ENCODE measurements at regions not wholly inside any gene's neighbourhood (a gene's known extent, or its start where the extent isn't known, plus 50 kb on each side); places are given as distances from the start of the nearest gene placed in this dataset.

DNA sequence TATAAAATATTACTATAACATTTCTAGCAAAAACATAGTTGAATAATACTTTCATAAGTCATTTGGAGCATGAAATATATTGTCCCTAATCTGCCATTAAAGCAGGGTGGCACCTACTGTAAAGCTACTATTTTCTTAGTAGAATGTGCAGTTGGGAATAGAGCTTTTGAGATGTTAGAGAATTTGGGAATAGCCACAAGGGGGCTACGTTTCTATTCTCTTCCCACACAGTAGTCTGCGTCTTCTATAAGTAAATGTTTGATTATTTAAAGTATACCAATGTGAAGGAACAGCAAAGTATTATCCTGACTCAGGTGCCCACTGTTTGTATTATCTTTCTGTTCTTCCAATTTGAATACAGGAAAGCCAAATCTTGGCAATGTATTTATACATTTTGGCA, 323.2 kb upstream of the GIMD1 start:
- no peaks in the 10 kb centered on the region for H3K4me1 ChIP-seq (ENCODE audit: control insufficient read depth in 5 of 5, insufficient read depth in 5 of 5, low read length in 5 of 5)
- H3K27me3 ChIP-seq (ENCODE audit: control insufficient read depth in 3 of 3, insufficient read depth in 3 of 3, low read length in 2 of 3) = no peaks in the 10 kb centered on the region
- H3K4me3 ChIP-seq = no peak overlapping the region
- no peaks in the 10 kb centered on the region for H3K9me3 ChIP-seq (ENCODE audit: control insufficient read depth in 4 of 4, insufficient read depth in 3 of 4, low read length in 3 of 4)
- no peak overlapping the region for H3K9ac ChIP-seq (ENCODE audit: insufficient read depth in 1 of 2, low read length in 2 of 2)
- no peak overlapping the region for H3K27ac ChIP-seq (ENCODE audit: low read depth in 1 of 2, low read length in 1 of 2)
- H3K36me3 ChIP-seq (ENCODE audit: control insufficient read depth in 4 of 4, insufficient read depth in 4 of 4, low read length in 4 of 4) = no peaks in the 10 kb centered on the region
- WGBS, 2 donors = 35 to 44% methylated on average over 2 of the region's 2 CpGs
- no peak for ATAC-seq (ENCODE audit: insufficient read depth, low FRiP score)
- DNase-seq = peak in 1 of 3 donors; percentile 37
- no peak for TF ChIP-seq CTCF (IDR thresholded peaks at IDR 0.05; ENCODE audit: control extremely low read depth, extremely low read depth)

GRCh38 chr4:106690487-106690886, 321.9 kb upstream of the GIMD1 start:
- no peak overlapping the region for H3K27ac ChIP-seq (ENCODE audit: low read depth in 1 of 2, low read length in 1 of 2)
- H3K4me1 ChIP-seq (ENCODE audit: control insufficient read depth in 5 of 5, insufficient read depth in 5 of 5, low read length in 5 of 5) = no peaks in the 10 kb centered on the region
- 11 to 23% methylated on average over 4 of the region's 4 CpGs for WGBS, 2 donors
- TF ChIP-seq CTCF (IDR thresholded peaks at IDR 0.05; ENCODE audit: control extremely low read depth, extremely low read depth) = no peak
- H3K4me3 ChIP-seq = no peak overlapping the region
- H3K27me3 ChIP-seq (ENCODE audit: control insufficient read depth in 3 of 3, insufficient read depth in 3 of 3, low read length in 2 of 3) = no peaks in the 10 kb centered on the region
- H3K36me3 ChIP-seq (ENCODE audit: control insufficient read depth in 4 of 4, insufficient read depth in 4 of 4, low read length in 4 of 4) = no peaks in the 10 kb centered on the region
- DNase-seq (no peak), ATAC-seq (ENCODE audit: insufficient read depth, low FRiP score) (no peak)
- no peak overlapping the region for H3K9ac ChIP-seq (ENCODE audit: insufficient read depth in 1 of 2, low read length in 2 of 2)
- H3K9me3 ChIP-seq (ENCODE audit: control insufficient read depth in 4 of 4, insufficient read depth in 3 of 4, low read length in 3 of 4) = no peaks in the 10 kb centered on the region

DNA sequence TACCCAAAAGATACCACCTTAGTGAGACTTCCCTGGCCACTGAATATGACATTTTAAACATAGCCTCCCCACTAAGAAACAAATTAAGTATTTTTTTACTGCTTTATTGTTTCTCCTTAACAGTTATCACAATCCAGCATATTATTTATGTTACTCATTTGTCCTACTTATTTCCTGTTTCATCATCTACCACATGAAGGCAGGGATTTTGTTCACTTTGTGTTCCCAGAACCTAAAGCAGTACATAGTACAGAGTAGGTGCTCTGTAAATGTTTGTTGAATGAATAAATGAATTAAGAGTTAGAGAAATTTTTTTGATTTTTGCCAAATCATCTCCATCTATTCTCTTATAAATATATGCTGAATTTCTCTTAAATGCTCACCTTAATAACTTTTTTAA, 318.4 kb upstream of the GIMD1 start:
- H3K36me3 ChIP-seq (ENCODE audit: control insufficient read depth in 4 of 4, insufficient read depth in 4 of 4, low read length in 4 of 4) = no peaks in the 10 kb centered on the region
- H3K27ac ChIP-seq (ENCODE audit: low read depth in 1 of 2, low read length in 1 of 2) = no peak overlapping the region
- no peak for DNase-seq
- H3K9ac ChIP-seq (ENCODE audit: insufficient read depth in 1 of 2, low read length in 2 of 2) = no peak overlapping the region
- H3K27me3 ChIP-seq (ENCODE audit: control insufficient read depth in 3 of 3, insufficient read depth in 3 of 3, low read length in 2 of 3) = no peaks in the 10 kb centered on the region
- no peaks in the 10 kb centered on the region for H3K9me3 ChIP-seq (ENCODE audit: control insufficient read depth in 4 of 4, insufficient read depth in 3 of 4, low read length in 3 of 4)
- ATAC-seq (ENCODE audit: insufficient read depth, low FRiP score) = no peak
- H3K4me1 ChIP-seq (ENCODE audit: control insufficient read depth in 5 of 5, insufficient read depth in 5 of 5, low read length in 5 of 5) = no peaks in the 10 kb centered on the region
- H3K4me3 ChIP-seq = no peak overlapping the region
- no peak for TF ChIP-seq CTCF (IDR thresholded peaks at IDR 0.05; ENCODE audit: control extremely low read depth, extremely low read depth)

- H3K9ac ChIP-seq (ENCODE audit: insufficient read depth in 1 of 2, low read length in 2 of 2) = no peak overlapping the region
- WGBS, 2 donors = 89 to 90% methylated on average over 24 of the region's 24 CpGs
- peaks cover 0 to 4% (median 0%) of the 10 kb centered on the region in 4 donors for H3K9me3 ChIP-seq (ENCODE audit: control insufficient read depth in 4 of 4, insufficient read depth in 3 of 4, low read length in 3 of 4)
- no peaks in the 10 kb centered on the region for H3K27me3 ChIP-seq (ENCODE audit: control insufficient read depth in 3 of 3, insufficient read depth in 3 of 3, low read length in 2 of 3)
- ATAC-seq (ENCODE audit: insufficient read depth, low FRiP score) (no peak), DNase-seq (no peak)
- H3K4me3 ChIP-seq = no peak overlapping the region
- no peak overlapping the region for H3K27ac ChIP-seq (ENCODE audit: low read depth in 1 of 2, low read length in 1 of 2)
- no peaks in the 10 kb centered on the region for H3K36me3 ChIP-seq (ENCODE audit: control insufficient read depth in 4 of 4, insufficient read depth in 4 of 4, low read length in 4 of 4)
- TF ChIP-seq CTCF (IDR thresholded peaks at IDR 0.05; ENCODE audit: control extremely low read depth, extremely low read depth) = no peak
- no peaks in the 10 kb centered on the region for H3K4me1 ChIP-seq (ENCODE audit: control insufficient read depth in 5 of 5, insufficient read depth in 5 of 5, low read length in 5 of 5)
These were observed 312.9 kb upstream of the GIMD1 start for GRCh38 chr4:106681381-106681921.

Measured in lung (tissue), 11 donors.